G401 (cell line): ENCODE measurements at regions not wholly inside any gene's neighbourhood (a gene's known extent, or its start where the extent isn't known, plus 50 kb on each side); places are given as distances from the start of the nearest gene placed in this dataset.
"Not testable (repeated sequence)": the region's sequence is repeated elsewhere in the genome, so short reads cannot be mapped to it uniquely, and the experiment has no call there.

Experiments
- DNase-seq: peaks from one replicate; pipeline ENCODE4 v3.0.0-alpha.2; 2015; ENCODE audit warnings: low spot score
- in situ Hi-C: cut with HindIII; loops from 2 replicates; pipeline ENCODE4 v1.10.0; 2016; ENCODE audit warnings: low sequenced_read_pairs, mixed read lengths

DNA sequence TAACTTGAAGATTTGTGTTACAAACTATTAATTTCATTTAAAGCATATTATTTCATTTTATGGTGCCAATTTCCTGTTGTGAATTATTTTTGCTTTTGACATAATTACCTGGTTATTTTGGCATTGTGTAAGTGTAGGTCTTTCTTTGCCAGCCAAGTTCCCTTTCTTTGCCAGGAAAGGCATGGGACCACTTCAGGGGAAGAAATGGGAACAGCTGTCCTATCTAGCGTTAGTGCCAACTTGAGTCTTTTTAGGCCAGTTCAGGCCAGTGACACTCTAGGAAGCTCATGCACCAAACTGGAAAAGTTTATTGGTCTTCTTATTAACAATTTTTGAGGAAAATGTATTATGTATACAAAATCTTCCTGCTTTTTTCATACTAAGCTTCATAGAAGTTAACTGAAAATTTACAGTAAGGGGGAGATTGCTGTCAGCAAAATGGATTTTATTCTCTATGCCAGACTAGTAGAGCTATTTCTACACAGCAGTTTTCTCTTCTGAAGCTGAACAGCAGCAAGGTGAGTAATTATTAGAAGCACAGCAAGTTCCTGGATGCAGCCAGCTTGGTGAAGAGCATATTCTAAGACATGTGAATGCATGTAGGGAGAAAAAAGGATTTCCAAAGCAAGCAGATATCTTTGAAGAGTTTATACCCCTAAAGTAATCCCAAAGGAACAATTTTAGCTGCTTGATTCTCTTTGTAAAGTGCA is 914.6 kb upstream of the ADGRL4 start:
- DNase-seq, result peak; percentile 10
- in situ Hi-C loops, result no loop called here

DNA sequence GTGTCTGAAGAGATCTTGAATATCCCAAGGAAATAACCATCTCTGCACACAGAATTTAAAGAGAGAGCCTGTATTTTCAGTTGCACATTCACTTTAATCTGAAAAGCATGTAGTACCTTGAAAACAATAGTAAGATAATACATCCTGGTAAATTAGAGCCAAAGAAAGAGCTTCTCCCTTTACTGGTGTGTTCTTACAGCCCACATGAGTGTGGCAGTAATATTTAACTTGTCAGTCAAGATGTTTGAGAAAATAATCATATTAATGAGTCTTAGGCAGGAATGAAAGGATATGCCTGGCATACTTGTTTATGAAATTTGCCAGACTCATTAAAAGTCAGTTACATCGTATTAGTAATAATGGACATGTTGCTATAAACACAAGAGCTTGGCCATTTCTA is 908.4 kb upstream of the ADGRL4 start:
- in situ Hi-C loops, result no loop called here
- no peak for DNase-seq

DNA sequence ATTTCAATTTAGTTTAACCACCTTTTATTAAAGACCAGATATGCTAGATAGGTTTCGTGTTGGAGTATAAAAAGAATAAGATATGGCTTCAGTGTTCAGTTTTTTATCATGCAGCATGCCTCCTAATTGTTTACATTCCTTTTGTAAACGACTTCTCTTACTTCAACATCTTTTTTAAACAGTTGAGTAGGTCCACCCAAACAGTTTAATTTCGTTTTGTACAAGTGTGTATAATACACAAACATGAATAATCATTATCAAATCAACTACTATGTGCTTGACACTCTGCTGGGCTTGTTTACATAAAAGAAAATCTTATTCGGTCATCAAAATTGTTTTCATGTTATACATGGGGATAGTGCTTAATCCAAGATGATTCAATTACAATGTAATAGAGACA is 906.3 kb upstream of the ADGRL4 start:
- DNase-seq, result no peak
- in situ Hi-C loops, result no loop called here

DNA sequence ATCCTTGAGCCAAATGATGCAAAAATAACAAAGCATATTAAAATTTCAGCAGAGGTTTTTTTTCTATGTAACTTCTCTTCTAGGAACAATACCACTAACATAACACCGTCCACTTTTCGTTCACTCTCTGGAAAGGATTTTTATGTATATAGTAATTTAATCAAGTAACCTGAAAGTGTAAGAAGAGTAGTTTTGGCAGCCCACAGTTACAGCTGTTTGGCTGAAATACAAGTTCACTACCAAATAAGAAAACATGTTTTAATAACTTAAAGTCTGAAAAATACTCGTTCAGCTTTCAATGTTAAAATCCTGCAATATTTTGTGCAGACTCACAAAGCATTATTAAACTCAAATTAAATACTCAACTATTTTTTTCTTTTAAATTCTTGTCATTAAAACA is 896.8 kb upstream of the ADGRL4 start:
- in situ Hi-C loops, result no loop called here

DNA sequence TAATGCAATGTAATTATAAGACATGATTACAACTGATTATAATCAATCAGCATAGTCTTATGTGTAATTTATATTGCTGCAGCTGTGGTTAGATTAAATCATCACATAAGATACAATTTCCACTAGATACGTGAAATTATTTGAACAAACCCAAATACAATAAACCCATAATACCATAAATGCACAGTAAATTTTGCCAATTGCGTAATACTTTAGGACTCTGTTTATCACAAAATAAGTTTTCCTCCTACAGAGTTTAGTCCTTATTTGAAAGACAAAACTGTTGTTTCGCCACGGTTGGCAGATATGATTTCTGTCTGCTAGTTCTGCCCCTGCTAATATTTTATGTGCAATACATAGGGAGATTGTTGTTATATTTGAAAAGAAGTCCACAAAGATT is 895.9 kb upstream of the ADGRL4 start:
- in situ Hi-C loops, result no loop called here
- DNase-seq, result no peak

More for the DNA sequence above, 896.8 kb upstream of the ADGRL4 start:
- no peak for DNase-seq

DNA sequence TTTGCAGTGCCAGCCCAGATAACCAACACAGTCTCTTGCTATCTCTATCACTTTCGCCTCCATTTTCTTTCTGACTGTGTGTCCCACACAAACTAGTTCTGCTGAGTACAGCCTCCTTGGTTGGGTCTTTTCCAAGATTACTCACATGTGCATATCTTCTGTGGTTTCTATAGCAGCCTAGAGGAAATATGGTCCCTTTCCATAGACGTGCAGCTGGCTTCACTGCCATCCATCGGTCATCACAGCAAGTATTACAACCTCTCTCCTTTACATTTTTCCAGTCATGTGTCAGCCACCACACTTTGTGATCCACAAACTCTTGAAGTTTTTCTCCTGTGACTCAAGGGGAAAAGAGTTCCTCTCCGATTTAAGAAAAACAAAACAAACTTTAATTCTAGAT is 893.4 kb upstream of the ADGRL4 start:
- in situ Hi-C loops, result no loop called here
- no peak for DNase-seq

DNA sequence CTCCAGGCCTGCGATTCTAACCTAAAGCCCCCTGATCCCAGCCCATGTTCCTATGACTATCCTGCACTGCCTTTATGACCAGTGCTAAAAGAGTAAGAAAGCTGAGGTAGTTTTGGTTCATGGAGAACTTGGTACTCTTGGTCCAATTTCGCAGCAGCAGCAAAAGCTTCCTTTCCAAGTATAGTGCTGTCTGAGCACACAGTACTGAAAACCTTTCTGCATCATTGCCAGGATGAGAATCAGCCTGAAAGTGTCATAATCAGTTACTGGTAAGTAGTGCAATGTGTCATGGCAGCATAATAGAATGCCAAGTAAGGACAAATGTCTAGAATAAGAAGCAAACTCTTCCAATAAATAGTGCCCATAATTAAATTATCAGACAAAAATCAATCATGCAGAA is 889.6 kb upstream of the ADGRL4 start:
- in situ Hi-C loops, result no loop called here
- no peak for DNase-seq

DNA sequence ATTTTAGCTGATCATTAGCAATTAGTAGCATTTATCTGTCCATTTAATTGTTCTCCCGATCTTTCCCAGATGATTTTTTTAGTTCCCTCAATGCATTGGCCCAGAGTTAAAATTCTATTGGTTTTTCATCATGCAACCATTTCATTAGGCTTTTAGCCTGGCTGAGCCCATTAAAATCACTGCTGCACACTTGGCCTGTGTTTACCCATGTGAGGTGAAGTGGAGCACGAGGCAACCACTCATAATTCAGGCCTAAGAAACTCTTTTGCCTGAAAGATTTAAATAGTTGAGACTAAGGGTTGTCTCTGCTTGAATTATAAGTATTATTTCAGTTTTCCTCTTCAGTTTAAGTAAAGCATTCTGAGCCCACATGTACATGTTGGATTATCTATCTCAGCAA is 889.0 kb upstream of the ADGRL4 start:
- no peak for DNase-seq
- in situ Hi-C loops, result no loop called here

DNA sequence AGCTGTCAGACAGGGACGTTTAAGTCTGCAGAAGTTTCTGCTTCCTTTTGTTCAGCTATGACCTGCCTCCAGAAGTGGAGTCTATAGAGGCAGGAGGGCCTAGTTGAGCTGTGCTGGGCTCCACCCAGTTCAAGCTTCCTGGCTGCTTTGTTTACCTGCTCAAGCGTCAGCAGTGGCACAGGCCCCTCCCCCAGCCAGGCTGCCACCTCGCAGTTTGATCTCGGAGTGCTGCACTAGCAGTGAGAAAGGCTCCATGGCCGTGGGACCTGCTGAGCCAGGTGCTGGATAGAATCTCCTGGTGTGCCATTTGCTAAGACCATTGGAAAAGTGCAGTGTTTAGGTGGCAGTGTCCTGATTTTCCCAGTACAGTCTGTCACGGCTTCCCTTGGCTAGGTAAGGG is 887.6 kb upstream of the ADGRL4 start:
- in situ Hi-C loops, DNase-seq: not testable (repeated sequence)

DNA sequence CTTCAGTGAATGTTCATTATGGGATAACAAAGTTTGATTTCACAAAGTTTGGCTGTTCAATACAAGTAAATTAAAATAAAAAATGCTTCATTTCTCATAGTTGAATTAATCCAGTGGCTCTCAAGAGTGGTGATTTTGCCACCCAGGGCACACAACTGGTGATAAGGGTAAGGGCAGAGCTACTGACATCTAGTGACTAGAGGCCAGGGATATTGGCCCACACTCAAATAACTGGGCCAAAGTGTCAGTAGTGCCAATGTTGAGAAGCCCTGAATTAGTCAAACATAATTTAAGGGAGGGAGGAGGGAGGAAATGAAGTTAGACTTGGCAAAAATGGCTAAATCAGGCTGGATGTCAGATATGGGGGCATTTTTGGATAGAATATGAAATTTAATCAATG is 880.5 kb upstream of the ADGRL4 start:
- in situ Hi-C loops, result no loop called here
- no peak for DNase-seq

DNA sequence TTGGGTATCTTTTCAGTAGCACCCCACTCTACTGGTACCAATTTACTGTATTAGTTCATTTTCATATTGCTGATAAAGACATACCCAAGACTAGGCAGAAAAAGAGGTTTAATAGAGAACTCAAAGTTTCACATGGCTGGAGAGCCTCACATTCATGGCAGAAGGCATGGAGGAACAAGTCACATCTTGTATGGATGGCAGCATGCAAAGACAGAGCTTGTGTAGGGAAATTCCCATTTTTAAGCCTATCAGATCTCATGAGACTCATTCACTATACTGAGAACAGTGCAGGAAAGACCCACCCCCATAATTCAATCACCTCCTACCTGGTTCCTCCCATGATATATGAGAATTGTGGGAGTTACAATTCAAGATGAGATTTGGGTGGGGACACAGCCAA is 878.6 kb upstream of the ADGRL4 start:
- in situ Hi-C loops, result no loop called here
- DNase-seq, result no peak

DNA sequence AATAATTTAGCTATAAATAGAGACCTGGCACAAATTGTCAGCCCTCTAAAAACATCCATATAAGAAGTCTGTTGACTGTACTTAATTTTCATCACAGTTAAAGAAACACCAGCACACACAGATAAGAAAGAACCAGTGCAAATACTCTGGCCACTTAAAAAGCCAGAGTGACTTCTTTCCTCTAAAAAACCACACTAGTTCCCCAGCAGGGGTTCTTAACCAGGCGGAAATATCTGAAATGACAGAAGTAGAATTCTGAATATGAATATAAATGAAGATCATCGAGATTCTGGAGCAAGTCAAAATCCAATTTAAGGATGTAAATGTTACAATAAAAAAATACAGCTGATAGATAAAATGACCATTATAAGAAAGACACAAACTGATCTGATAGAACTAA is 870.6 kb upstream of the ADGRL4 start:
- DNase-seq, result no peak
- in situ Hi-C loops, result no loop called here

DNA sequence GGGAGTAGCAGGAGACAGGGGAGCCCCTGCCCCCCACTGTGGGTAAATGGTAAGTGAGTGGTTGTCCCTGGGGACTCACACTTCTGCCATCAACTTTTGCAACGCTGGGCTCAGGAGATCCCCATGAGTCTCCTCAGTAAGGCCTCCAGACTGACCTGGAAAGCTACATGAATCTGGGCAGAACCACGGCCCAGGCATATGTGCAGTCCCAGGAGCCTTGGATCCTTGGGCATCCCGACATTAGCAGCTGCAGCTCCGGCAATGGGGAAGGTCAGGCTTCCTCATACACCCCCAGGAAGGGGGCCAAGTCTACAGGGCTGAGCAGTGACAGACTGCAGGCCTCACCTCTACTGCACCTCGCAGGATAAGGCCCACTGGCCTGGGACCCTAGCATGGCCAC is 868.7 kb upstream of the ADGRL4 start:
- no peak for DNase-seq
- in situ Hi-C loops, result no loop called here

DNA sequence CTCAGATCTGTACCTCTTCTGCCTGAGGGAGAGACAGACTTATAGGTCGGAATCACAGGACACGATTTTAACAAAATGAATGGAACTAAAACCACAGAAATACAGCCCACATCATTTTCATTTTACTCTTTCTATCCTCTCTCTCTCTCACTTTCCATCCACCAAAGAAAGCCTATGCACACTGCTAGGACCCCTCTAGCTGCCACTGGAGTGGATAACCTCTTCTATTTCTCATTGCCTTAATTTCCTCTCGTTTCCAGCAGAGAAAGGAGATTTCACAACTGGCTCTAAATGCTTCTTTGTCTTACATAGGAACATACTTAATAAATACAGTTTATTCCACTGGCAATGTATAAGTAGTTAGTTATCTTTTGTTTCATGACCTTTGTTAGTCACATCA is 867.8 kb upstream of the ADGRL4 start:
- no peak for DNase-seq
- in situ Hi-C loops, result no loop called here

DNA sequence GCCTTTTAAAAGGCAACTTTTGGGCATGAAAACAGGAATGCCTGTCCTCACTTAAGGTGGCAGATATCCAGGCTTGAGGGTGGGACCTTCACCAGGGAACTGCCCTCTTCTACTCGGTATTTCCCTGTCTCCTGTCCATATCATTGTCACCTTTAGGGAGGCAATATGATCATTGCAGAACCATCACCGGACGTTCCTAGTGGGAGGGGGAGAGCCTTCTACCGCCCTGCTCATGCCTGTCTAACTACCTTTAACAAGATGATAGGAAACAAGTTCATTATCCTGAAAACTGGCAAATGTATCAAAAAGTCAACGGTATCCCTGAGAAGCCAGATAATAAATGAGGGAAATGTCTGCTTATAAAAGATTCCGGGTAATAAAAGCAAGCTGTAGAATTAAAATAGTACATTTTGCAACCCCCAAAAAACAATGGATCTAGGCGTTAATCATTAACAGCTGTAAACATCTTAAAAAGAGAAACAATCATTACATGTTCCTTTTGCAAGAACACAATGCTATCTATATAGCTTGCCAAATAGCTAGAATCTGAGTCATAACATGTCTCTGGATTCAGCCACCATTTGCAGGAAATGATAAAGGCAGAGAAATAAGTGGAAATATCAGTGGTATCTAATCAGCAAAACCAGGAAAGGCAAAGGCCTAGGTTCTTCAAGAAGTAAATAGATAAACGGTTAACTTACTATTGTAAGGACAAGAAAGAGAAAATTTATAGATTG is 852.9 kb upstream of the ADGRL4 start:
- in situ Hi-C loops, result no loop called here
- DNase-seq, result no peak

DNA sequence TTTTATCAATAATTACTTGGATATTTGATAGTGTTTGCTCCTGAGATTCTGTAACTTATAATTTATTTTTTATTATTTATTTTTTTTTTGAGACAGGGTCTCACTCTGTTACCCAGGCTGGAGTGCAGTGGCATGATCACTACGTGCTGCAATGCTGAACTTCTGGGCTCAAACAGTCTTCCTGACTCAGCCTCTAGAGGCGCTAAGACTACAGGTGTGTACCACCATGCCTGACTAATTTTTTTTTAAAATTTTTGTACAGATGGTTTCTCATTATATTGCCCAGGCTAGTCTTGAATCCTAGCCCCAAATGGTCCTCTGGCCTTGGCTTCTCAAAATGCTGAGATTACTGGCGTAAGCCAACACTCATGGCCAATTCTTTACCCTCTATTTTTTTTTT is 845.5 kb upstream of the ADGRL4 start:
- DNase-seq, result no peak
- in situ Hi-C loops, result no loop called here

DNA sequence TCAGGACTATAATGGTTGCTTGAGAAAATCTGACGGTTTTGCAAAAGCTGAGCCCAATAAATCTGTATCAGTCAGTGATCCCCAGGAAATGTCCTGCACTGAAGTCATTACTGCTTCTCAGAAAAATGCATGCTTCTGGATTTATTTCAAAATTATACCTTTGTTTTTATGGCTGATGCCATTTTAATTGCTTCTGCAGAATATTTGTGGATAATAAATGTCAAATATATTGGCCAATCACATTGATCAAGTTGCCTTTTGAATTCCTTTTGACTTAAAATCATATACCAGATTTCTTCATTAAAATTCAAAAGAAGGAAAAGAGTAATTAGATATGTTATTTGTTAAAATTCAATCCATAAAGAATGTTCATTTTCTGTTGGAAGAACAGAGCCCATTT is 842.9 kb upstream of the ADGRL4 start:
- in situ Hi-C loops, result no loop called here
- DNase-seq, result no peak

DNA sequence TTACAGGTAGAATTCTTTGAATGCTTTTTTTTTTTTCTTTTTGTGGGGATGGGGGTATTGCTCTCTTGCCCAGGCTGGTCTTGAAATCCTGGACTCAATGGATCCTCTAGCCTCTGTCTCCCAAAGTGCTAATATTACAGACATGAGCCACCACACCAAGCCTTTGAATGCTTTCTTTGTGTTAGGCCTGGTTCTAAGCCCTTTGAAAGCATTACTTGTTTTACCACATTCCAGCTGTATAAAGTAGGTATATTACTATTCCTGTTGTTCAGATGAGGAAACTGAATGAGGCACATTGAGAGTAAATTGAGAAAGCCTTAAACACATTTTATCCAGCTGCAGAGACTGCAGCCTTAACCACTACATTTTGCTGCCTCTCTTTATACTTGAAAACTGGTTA is 841.8 kb upstream of the ADGRL4 start:
- no peak for DNase-seq
- in situ Hi-C loops, result no loop called here

DNA sequence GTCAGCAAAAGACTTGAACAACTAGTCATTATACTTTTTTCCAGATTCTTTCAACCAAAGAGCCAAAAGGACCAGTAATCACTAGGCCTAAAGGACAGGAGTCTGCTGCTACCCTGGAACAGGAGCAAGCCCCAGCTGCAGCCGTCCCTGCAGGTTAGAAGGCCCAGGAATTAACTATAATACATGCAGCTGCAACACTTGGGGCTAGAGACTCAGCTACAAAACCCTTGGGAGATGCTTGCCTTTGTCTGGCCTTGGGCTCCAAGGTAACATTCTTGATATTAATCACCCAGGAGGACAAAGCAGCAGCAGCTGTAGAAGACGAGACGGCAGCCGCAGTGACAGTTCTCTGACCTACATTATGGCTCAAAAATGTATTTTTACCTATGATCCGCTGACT is 841.2 kb upstream of the ADGRL4 start:
- in situ Hi-C loops, result no loop called here
- DNase-seq, result no peak

DNA sequence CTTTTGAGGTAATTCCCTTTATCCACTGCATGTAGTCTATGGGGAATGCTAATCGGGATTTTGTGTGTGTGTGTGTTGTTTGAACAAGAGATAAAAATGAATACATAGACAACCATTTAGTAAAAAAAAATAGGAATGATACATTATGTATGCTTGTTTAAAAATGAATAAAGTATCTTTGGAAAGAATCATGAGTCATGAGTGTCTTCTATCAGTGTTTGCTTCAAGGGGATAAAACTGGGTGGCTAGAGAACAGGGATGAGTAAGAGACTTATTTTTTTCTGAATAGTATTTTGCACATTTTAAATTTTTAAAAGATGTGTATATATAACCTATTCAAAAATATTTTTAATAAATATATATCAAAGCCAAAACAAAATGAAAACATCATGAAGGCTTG is 839.4 kb upstream of the ADGRL4 start:
- in situ Hi-C loops, result no loop called here
- no peak for DNase-seq

DNA sequence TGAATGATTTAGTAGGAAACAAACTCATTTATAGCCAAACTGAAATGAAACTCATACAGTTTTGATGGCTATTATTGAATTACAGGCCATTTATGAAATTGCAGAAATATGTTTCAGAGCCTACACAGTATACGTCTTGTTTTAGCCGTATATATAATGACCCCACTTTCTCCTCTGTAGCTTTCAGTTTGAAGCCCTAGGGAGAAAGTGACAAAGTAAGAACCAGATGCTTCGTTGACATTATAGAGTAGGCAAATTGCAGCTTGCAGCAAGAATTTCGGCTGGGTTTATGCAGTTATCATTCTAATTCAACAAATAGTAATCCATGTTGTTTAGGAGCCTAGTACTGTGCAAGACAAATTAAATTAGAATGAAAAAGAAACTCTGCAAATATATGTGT is 836.3 kb upstream of the ADGRL4 start:
- in situ Hi-C loops, result no loop called here
- DNase-seq, result no peak
